Omental fat pad (tissue), 3 donors: ENCODE measurements at regions not wholly inside any gene's neighbourhood (a gene's known extent, or its start where the extent isn't known, plus 50 kb on each side); places are given as distances from the start of the nearest gene placed in this dataset.

ENCODE experiments used
- ATAC-seq: fragments of 150-250 bp; one replicate; pipeline ENCODE4 v1.9.1; 2016; ENCODE audit warnings: mild to moderate bottlenecking, moderate library complexity; ENCODE audit not compliant: low FRiP score
- DNase-seq: peaks from one replicate; pipeline ENCODE4 v3.0.0-alpha.2; 2019; ENCODE audit warnings: low spot score
- CTCF ChIP-seq, 3 donors: fragments of 450-650 bp; IDR thresholded peaks; one replicate each; pipeline ENCODE4 v1.5.1; 2016 to 2017; ENCODE audit warnings: antibody characterized with exemption in 3 of 3, mild to moderate bottlenecking in 3 of 3, moderate library complexity in 2 of 3

- no peak for TF ChIP-seq CTCF (IDR thresholded peaks at IDR 0.05)
- ATAC-seq (no peak), DNase-seq (no peak)
These were observed 127.4 kb upstream of the AGR3 start for GRCh38 chr7:17009007-17009719.

GRCh38 chr7:17009933-17010332 is 128.2 kb upstream of the AGR3 start:
- ATAC-seq = no peak
- DNase-seq = no peak
- no peak for TF ChIP-seq CTCF (IDR thresholded peaks at IDR 0.05)

GRCh38 chr7:17010637-17011300 is 129.0 kb upstream of the AGR3 start:
- DNase-seq (no peak), ATAC-seq (no peak)
- TF ChIP-seq CTCF (IDR thresholded peaks at IDR 0.05) = no peak

- DNase-seq = no peak
- ATAC-seq = peak; percentile 20
- TF ChIP-seq CTCF (IDR thresholded peaks at IDR 0.05) = no peak
These were observed 131.4 kb upstream of the AGR3 start for GRCh38 chr7:17013204-17013603.

- no peak for ATAC-seq
These were observed 132.9 kb upstream of the AGR3 start for GRCh38 chr7:17014686-17015085.

GRCh38 chr7:17015598-17016031 is 133.8 kb upstream of the AGR3 start:
- DNase-seq = no peak
- no peak for TF ChIP-seq CTCF (IDR thresholded peaks at IDR 0.05)
- ATAC-seq = peak; percentile 62

More at GRCh38 chr7:17014686-17015085, 132.9 kb upstream of the AGR3 start:
- DNase-seq = no peak
- TF ChIP-seq CTCF (IDR thresholded peaks at IDR 0.05) = no peak
